ENCODE measurements at regions not wholly inside any gene's neighbourhood (a gene's known extent, or its start where the extent isn't known, plus 50 kb on each side); places are given as distances from the start of the nearest gene placed in this dataset.
"Not testable (repeated sequence)": the region's sequence is repeated elsewhere in the genome, so short reads cannot be mapped to it uniquely, and the experiment has no call there.

DNA sequence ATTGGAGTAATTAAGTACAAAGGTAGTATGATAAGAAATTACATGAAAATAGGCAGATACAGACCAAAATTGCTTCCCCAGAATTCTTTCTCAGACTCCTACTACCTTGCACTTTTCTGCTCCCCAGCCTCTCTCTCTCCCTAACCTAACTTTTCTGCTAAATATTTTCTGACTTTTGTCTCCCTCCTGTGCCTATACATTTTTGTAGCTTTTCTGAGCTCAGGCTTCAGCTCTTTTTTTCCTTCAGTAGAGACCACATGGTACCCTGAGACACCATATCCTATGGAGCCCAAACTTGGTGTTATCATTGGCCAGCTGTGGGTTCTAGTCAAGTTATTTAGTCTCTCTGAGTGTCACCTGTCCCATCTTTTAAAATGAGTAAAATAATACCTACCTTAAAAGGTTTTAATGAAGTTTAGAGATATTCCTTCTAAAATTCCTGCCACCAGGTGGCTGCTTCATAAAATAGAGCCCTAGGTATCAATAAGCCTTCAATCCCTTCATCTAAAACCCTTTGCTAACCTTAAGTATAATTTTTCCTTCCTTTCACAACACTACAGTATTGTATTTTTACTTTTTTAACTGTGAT is 237.6 kb upstream of the DUSP10 start:
- H3K27me3 Mint-ChIP-seq: peaks cover 28% of the 10 kb centered on the region
- no peaks in the 10 kb centered on the region for H3K9me3 Mint-ChIP-seq
- H3K4me3 Mint-ChIP-seq: no peak overlapping the region
- H3K4me1 Mint-ChIP-seq (ENCODE audit: unreplicated experiment): no peaks in the 10 kb centered on the region
- H3K27ac Mint-ChIP-seq: no peak overlapping the region
- no peaks in the 10 kb centered on the region for H3K36me3 Mint-ChIP-seq
- DNase-seq (ENCODE audit: extremely low spot score, unreplicated experiment): no peak
- TF ChIP-seq, protein P1, sequence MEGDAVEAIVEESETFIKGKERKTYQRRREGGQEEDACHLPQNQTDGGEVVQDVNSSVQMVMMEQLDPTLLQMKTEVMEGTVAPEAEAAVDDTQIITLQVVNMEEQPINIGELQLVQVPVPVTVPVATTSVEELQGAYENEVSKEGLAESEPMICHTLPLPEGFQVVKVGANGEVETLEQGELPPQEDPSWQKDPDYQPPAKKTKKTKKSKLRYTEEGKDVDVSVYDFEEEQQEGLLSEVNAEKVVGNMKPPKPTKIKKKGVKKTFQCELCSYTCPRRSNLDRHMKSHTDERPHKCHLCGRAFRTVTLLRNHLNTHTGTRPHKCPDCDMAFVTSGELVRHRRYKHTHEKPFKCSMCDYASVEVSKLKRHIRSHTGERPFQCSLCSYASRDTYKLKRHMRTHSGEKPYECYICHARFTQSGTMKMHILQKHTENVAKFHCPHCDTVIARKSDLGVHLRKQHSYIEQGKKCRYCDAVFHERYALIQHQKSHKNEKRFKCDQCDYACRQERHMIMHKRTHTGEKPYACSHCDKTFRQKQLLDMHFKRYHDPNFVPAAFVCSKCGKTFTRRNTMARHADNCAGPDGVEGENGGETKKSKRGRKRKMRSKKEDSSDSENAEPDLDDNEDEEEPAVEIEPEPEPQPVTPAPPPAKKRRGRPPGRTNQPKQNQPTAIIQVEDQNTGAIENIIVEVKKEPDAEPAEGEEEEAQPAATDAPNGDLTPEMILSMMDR (conservative IDR thresholded peaks at IDR 0.05): peak; percentile 58

DNA sequence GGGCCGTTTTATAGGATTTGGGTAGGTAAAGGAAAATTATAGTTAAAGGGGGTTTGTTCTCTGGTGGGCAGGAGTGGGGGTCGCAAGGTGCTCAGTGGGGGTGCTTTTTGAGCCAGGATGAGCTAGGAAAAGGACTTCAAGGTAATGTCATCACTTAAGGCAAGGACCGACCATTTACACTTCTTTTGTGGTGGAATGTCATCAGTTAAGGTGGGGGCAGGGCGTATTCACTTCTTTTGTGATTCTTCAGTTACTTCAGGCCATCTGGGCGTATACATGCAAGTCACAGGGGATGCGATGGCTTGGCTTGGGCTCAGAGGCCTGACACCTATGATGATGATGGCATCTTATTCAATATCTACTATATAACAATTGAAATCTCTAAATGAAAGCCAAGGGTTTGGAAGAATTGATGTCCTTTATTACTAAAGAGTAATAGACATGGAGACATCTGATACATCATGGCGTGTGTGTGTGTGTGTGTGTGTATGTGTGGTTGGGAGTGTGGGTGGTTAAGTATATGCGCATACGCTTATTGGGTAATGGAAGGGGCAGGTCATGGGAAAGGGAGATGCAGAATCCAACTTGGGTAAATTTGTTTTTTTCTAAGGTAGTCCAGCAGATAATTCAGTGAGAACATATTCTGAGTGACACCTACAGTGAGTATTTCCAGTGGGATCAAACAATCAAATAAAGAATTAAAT is 236.9 kb upstream of the DUSP10 start:
- H3K4me1 Mint-ChIP-seq (ENCODE audit: unreplicated experiment); H3K36me3 Mint-ChIP-seq; H3K9me3 Mint-ChIP-seq; H3K4me3 Mint-ChIP-seq; H3K27ac Mint-ChIP-seq; DNase-seq (ENCODE audit: extremely low spot score, unreplicated experiment): not testable (repeated sequence)
- peaks cover 28% of the 10 kb centered on the region for H3K27me3 Mint-ChIP-seq

DNA sequence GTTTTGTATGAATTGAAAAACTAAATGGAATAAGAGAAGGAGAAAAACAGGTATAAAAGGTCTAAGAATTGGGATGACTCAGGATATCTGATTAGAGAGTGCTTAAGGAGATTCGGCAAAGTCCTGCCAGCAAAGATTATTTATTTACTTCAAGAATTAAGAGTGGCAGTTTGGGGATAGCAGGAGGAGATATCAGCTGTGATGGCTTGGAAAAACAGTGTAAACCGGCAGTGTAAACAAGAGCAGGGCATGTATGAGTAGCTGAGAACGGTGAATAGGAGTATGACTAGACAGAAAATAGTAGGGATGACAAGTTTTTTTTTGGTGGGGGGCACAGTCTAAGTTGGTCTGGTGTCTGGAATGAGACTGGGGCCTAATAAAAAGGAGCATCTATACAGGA is 231.9 kb upstream of the DUSP10 start:
- not testable (repeated sequence) for DNase-seq (ENCODE audit: extremely low spot score, unreplicated experiment); H3K36me3 Mint-ChIP-seq; H3K4me3 Mint-ChIP-seq; H3K9me3 Mint-ChIP-seq; H3K27ac Mint-ChIP-seq; H3K4me1 Mint-ChIP-seq (ENCODE audit: unreplicated experiment)
- peaks cover 20% of the 10 kb centered on the region for H3K27me3 Mint-ChIP-seq

DNA sequence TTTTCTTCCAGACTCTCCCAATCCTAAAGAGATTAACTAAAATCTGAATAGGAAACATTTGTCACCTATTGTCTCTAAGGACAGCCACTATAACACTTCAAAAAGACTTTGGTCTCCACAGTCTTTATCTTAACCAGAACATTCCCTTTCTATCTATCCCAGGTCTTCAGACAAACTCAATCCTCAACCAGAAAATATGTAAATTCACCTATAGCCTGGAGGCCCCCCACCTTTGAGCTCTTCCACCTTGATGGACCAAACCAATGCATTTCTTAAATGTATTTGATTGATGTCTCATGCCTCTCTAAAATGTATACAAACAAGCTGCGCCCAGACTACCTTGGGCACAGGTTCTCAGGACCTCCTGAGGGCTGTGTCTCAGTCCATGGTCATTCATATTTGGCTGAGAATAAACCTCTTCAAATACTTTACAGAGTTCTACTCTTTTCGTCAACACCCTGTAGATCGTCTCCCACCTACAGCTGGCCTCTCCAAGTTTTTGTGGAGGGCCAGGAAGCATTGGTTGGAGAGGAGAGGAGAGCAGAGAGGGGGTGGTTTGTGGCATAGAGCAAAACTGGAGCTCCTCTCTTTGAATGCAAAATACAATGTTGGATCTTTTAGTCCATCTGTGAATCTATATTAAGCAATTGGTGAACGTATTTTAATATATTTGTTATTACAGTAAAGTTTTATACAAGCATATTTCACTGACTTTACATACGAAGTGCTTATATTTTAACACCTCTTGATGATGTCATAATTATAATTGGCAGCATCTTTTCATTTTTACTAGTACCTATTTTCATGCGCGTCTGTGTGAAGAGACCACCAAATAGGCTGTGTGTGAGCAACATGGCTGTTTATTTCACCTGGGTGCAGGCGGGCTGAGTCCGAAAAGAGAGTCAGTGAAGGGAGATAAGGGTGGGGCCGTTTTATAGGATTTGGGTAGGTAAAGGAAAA is 230.7 kb upstream of the DUSP10 start:
- Mint-ChIP-seq H3K36me3 (no peaks in the 10 kb centered on the region), H3K27ac (peak overlapping the region; percentile 17), H3K4me1 (ENCODE audit: unreplicated experiment) (no peaks in the 10 kb centered on the region), H3K9me3 (no peaks in the 10 kb centered on the region), H3K27me3 (peaks cover 10% of the 10 kb centered on the region), H3K4me3 (no peak overlapping the region)
- no peak for DNase-seq (ENCODE audit: extremely low spot score, unreplicated experiment)
- TF ChIP-seq, protein P1 (conservative IDR thresholded peaks at IDR 0.05): no peak

DNA sequence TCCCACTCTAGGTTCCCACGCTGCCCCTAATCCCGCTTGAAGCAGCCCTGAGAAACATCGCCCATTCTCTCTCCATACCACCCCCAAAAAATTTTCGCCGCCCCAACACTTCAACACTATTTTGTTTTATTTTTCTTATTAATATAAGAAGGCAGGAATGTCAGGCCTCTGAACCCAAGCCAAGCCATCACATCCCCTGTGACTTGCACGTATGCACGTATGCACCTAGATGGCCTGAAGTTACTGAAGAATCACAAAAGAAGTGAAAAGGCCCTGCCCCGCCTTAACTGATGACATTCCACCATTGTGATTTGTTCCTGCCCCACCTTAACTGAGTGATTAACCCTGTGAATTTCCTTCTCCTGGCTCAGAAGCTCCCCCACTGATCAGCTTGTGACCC is 229.1 kb upstream of the DUSP10 start:
- not testable (repeated sequence) for H3K9me3 Mint-ChIP-seq; H3K36me3 Mint-ChIP-seq; H3K4me1 Mint-ChIP-seq (ENCODE audit: unreplicated experiment); H3K4me3 Mint-ChIP-seq; H3K27ac Mint-ChIP-seq; DNase-seq (ENCODE audit: extremely low spot score, unreplicated experiment)
- peaks cover 13% of the 10 kb centered on the region for H3K27me3 Mint-ChIP-seq

DNA sequence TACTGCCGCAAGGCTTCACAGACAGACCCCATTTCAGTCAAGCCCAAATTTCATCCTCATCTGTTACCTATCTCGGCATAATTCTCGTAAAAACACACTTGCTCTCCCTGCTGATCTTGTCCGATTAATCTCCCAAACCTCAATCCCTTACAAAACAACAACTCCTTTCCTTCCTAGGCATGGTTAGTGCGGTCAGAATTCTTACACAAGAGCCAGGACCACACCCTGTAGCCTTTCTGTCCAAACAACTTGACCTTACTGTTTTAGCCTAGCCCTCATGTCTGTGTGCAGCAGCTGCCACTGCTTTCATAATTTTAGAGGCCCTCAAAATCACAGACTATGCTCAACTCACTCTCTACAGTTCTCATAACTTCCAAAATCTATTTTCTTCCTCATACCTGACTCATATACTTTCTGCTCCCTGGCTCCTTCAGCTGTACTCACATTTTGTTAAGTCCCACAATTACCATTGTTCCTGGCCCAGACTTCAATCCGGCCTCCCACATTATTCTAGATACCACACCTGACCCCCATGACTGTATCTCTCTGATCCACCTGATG is 227.5 kb upstream of the DUSP10 start:
- H3K27ac Mint-ChIP-seq; H3K36me3 Mint-ChIP-seq; DNase-seq (ENCODE audit: extremely low spot score, unreplicated experiment); H3K27me3 Mint-ChIP-seq; H3K9me3 Mint-ChIP-seq; H3K4me3 Mint-ChIP-seq; H3K4me1 Mint-ChIP-seq (ENCODE audit: unreplicated experiment): not testable (repeated sequence)

DNA sequence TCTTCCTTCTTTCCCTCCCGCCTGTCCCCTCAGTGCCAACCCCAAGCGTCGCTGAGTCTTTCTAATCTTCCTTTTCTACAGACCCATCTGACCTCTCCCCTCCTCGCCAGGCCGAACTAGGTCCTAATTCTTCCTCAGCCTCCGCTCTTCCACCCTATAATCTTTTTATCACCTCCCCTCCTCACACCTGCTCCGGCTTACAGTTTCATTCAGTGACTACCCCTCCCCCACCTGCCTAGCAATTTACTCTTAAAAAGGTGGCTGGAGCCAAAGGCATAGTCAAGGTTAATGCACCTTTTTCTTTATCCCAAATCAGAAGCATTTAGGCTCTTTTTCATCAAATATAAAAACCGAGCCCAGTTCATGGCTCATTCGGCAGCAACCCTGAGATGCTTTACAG is 225.6 kb upstream of the DUSP10 start:
- H3K36me3 Mint-ChIP-seq; H3K9me3 Mint-ChIP-seq; H3K27me3 Mint-ChIP-seq; DNase-seq (ENCODE audit: extremely low spot score, unreplicated experiment); H3K4me1 Mint-ChIP-seq (ENCODE audit: unreplicated experiment); H3K4me3 Mint-ChIP-seq; H3K27ac Mint-ChIP-seq: not testable (repeated sequence)

DNA sequence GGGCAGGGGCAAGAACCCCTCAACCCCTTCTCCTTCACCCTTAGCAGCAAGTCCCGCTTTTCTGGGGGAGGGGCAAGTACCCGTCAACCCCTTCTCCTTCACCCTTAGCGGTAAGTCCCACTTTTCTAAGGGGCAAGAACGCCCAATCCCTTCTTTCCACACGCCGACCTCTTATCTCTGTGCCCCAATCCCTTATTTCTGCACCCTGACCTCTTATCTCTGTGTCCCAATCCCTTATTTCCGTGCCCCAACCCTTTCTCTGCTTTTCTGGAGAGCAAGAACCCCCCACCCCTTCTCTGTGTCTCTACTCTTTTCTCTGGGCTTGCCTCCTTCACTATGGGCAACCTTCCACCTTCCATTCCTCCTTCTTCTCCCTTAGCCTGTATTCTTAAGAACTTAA is 225.0 kb upstream of the DUSP10 start:
- not testable (repeated sequence) for H3K27ac Mint-ChIP-seq; DNase-seq (ENCODE audit: extremely low spot score, unreplicated experiment); H3K4me3 Mint-ChIP-seq

DNA sequence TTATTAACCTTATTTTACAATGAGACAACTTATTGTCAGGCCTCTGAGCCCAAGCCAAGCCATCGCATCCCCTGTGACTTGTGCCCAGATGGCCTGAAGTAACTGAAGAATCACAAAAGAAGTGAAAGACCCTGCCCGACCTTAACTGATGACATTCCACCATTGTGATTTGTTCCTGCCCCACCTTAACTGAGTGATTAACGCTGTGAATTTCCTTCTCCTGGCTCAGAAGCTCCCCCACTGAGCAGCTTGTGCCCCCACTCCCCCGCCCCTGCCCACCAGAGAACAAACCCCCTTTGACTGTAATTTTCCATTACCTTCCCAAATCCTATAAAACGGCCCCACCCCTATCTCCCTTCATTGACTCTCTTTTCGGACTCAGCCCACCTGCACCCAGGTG is 224.0 kb upstream of the DUSP10 start:
- not testable (repeated sequence) for H3K27ac Mint-ChIP-seq; H3K9me3 Mint-ChIP-seq; H3K4me3 Mint-ChIP-seq; H3K27me3 Mint-ChIP-seq; DNase-seq (ENCODE audit: extremely low spot score, unreplicated experiment); H3K36me3 Mint-ChIP-seq; H3K4me1 Mint-ChIP-seq (ENCODE audit: unreplicated experiment)

More for the DNA sequence above, 225.0 kb upstream of the DUSP10 start:
- not testable (repeated sequence) for H3K4me1 Mint-ChIP-seq (ENCODE audit: unreplicated experiment); H3K36me3 Mint-ChIP-seq; H3K27me3 Mint-ChIP-seq; H3K9me3 Mint-ChIP-seq
